ENCODE measurements at regions not wholly inside any gene's neighbourhood (a gene's known extent, or its start where the extent isn't known, plus 50 kb on each side); places are given as distances from the start of the nearest gene placed in this dataset.

DNA sequence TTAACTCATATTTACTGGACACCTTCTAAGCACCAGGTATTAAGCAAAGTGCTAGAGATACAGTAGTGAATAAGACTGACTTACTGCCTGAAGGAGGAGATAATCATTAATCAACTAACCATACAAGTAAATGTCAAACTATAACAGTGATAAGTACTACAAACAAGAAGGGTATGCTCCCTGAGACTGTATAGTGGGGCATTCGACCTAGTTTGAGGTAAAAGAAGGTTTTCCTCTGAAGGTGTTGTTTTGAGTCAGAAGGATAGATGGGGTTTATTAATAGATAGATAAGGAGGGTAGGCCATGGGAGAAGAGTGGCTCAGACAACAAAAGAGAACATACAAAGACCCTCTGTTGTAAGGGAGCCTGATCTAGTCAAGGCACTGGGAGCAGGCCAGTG lies 105.4 kb downstream of the DDIT4L start:
- no peak for DNase-seq (ENCODE audit: low read depth)

DNA sequence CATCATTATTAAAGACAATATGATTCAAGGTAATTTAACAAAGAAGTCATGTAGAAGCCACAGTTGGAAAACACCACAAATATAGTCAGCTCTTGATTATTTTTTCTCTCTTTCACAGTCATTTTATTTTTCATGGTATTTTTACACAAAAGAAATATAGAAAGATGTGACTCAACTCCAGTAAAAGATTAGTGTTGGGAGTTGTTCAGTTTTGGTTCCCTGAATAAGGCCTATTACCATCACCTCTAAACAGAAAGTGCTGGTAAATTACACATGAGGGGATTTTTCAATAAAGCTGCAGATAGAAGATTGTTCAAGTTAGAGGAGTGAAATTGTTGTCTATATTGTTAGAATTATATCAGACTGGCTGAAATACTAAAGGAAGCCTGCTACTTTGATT lies 107.0 kb downstream of the DDIT4L start:
- no peak for DNase-seq (ENCODE audit: low read depth)

DNA sequence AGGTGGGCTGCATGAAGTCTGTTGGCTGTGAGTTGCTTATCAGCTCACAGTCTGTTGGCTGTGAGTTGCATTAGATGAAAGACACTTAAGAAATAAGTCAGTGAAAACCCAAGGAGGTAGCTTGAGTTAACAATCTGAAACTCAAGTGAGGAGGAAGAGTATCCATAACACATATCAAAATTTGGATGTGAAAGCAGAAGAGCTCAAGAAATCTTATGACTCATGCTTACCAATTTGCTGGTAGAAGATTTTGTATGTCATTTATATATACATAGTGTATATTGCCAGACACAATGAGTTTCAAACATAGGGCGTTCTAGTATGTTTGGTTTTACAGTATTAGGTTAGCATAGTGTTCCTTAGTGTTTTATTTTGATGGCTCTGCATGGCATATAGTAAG lies 107.4 kb downstream of the DDIT4L start:
- DNase-seq (ENCODE audit: low read depth): no peak

DNA sequence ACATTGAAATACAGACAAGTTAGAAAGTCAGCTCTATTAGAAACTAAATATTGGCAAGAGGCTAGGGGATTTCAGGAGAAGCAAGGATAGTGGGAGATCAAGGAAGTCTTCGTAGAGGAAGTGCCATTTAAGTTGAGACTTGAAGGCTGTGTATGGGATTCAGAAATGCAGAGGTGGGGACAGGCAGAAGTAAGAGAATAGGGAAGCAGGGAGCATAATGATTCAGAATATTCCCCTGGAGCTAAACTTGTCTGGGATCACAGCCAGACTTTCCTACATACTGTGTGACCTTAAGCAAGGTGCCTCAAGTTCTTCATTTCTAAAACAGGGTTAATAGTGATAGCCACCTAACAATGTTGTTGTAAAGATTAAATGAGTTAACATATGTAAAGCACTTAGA lies 108.8 kb downstream of the DDIT4L start:
- DNase-seq (ENCODE audit: low read depth): no peak

DNA sequence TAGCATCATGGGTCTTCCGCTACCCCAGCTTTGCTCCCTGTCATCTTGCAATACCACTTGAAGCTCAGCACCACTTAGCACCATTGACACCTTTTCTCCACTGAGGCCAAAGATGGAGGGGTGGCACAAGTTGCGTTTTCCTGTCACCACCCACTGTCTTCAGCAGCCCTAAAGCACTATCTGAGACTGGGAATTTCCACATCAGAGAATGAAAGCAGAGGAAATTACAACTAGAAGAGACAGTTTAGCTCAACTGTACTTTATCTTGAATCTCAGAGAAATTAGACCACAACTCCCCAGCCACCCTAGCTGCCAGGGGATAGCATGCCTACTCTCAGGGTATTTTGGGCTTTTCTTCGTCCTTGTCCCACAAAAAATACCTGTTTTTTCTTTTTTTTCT lies 111.0 kb downstream of the DDIT4L start:
- no peak for DNase-seq (ENCODE audit: low read depth)

DNA sequence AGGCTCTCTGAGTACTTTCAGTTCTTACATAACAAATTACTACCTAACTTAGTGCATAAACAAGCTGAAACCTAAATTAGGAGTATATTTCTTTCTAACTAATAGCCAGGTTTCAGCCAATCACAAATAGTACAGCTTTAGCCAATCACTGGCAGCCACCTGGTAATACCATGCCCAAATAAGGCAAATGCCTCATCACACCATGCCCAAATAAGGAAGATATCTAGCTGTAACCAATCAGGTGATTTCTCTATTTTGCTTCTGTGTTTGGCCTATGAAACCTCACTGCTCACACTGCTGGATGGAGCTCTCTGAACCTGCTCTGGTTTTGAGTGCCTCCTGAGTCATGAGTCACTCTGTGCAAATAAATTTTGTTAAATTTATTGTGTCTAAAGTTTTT lies 113.5 kb downstream of the DDIT4L start:
- no peak for DNase-seq (ENCODE audit: low read depth)

DNA sequence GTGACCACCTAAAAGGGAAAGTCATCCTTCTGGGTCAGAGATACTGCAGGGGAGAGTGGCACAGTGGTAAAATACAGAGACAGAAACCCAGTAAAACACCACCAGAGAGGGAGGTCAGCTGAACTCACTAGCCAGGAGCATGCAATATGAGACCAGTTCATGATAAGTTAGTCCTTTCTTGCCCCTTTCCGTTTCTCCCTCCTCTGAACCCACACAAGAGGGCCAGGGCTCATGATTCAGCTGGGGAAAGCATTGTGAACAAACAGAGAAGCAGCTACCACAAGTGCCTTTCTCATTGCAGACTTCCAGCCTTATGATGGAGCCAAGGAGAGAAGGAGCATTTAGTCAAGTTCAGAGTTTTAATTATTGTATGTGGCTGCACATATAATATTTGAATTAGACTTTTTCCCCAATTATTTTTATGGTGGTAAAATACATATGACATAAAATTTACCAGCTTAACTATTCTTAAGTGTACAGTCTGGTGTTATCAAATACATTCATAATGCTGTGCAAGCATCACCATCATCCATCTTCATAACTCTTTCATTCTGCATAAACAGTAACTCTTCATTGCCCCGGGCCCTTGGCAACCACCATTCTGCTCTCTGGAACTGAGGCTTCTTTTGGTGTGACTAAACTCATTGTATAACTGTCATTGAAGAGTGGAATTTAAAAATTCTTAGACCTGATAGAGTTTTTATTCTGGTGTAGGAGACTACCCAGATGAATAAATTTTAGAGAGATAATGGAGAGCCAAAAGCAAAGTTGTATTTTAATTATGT lies 114.6 kb downstream of the DDIT4L start:
- no peak for DNase-seq (ENCODE audit: low read depth)

DNA sequence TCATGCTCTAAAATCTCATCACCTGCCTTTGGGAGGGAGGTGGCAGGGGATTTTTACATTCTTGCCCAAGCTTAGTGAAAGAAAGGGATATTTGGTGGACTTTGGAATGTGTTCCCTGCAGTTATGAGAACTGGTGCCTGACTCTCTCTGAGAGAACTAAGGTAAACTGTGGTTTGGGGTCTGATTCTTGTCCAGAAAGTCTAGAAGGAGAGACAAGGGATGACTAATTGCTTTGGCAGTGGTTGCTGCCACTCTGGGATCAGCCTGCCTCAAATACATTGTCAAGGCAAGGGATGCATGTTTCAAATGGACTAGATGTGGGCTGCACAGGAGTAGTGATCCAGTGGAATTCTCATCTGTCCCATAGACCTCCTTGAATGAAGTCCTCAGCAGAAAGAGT lies 115.2 kb downstream of the DDIT4L start:
- DNase-seq (ENCODE audit: low read depth): no peak

DNA sequence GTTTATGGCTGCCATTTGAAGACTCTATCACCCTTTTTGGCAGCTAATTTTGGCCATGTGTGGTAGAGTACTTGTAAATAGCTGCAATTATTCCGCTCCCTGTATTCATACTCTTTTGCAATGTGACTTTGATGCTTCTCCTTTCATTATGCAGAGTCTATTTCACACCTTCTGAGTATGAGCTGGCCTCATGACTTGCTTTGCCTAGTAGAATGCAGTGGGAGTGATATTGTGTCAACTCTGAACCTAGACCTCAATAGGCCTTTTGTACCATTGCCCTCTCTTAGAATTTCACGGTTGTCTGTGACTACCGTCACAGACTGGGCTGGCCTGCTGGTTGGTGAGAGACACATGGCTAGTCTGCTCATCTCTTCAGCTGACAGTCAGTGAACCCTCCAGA lies 118.8 kb downstream of the DDIT4L start:
- no peak for DNase-seq (ENCODE audit: low read depth)

DNA sequence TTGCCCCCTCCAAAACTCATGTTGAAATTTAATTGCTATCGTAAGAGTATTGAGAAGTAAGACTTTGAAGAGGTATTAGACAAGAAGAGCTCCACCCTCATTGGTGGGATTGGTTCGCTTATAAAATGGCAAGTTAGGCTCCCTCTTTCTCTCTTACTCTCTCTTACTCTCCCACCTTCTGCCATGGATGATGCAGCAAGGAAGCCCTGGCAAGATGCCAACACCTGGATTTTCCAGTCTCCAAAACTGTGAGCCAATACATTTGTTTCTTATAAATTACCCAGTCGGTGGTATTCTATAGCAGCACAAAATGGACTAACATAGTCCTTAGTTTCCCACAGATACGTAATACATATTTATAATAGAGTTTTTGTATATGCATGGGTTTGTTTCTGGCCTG lies 119.4 kb downstream of the DDIT4L start:
- DNase-seq (ENCODE audit: low read depth): no peak

DNA sequence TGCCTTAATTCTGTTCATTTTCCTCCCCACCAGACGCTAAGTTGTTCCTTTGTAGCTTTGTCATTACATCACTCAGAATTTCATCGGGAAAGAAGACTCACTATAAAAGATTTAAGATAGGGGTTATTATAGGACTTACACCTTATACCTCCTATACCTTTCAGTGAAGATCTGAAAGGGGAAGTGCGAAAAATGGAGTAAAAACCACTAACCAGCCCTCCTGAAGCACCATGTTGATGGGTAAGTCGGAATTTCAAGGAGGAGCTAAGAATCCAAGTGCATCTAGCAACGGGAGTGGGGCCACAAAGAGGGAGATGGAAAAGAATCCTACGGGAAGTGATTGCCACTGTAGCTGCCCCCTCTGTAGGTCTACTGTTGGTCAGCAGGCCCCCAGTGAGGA lies 119.1 kb upstream of the H2AZ1 start:
- no peak for DNase-seq (ENCODE audit: low read depth)

DNA sequence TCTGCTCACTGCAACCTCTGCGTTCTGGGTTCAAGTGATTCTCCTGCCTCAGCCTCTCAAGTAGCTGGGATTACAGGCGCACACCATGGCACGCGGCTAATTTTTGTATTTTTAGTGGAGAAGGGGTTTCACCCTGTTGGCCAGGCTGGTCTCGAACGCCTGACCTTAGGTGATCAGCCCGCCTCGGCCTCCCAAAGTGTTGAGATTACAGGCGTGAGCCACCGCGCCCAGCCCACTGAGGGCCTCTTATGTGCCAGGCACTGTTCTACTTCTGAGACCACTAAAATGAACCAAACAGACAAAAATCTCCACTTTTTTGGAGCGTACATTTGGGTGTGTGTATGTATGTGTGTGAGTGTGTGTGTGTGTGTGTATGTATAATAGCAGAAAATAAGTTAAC lies 117.2 kb upstream of the H2AZ1 start:
- DNase-seq (ENCODE audit: low read depth): no peak

DNA sequence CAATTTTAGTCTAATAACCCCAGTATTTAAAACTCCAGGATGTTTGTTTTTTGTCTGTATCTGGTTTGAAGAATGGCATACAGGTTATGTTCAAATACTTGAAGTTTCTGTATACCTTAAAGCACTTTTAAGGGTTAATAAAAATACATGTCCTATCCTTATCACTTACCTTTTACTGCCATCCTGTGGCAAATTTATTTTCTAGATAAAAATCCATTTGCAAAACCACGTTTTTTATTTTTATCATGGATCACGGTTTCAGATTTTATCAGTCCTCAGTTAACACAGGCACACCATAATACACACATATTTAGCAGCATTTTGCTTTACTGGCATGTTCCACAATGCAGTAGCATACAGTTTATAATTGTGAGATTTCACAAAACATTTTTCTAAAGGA lies 113.3 kb upstream of the H2AZ1 start:
- DNase-seq (ENCODE audit: low read depth): no peak

DNA sequence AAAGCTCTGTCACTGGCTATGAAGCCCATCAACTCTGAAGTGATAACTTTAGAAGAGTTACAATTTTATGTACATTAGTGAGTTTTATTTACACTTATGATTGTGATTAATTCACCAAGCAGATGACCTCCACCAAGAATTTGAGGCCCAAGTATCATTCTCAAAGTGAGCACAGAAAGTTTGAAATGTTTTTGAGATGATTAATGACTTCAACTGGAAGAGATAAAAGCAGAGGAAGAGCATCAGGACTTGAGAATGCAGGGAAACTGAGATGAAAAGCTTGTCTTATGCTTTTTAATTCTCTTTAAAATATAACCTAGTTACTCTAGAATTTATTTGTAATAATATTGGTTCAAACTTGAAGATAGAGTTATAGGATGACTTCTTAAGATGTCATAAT lies 112.8 kb upstream of the H2AZ1 start:
- no peak for DNase-seq (ENCODE audit: low read depth)

DNA sequence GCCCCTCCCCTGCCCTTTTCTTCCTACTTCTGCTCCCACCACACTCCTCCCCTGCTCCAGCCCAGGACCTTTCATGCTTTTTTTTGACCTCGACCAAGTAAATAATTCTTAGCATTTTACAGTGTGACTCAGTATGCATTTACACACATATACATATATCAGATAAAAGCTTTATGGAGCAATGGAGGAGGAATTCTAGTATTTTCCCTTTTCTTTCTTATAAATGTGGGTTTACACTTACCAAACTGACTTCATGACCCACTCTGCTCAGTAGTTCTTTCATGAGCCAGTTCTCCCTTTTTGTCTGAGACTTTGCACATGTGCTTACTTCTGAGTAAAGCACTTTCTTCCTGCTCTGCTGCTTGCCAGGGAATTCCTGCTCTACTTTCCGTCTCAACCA lies 111.8 kb upstream of the H2AZ1 start:
- no peak for DNase-seq (ENCODE audit: low read depth)

DNA sequence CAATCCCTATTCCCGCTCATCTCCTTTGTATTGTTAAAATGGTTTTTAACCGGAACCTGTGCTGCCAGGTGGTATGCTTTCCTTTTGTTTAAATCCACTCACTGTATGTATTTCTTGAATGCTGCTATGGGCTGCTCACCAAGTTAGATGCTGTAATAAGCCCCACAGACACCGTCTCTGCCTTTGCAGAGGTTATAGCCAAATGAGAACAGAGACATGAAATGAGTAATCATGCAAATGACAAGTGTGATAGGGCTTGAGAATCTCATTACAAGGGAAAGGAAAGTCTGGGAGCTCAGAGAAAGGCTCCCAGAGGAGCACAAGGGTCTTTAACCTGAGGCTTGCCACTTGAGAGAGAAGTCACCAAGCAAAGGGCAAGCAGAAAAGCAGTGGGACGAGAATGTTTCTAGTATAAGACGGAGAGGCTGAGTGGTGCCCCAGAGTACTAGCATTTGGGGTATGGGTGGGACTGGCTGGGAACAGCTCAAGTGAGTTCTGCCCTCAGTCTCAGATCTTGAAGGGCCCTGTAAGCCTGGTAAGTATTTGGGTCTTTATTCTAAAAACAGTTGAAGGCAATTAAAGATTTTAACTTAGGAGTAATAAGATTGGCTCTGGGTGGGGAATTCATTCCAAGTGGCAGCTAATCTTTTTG lies 110.8 kb upstream of the H2AZ1 start:
- DNase-seq (ENCODE audit: low read depth): no peak

DNA sequence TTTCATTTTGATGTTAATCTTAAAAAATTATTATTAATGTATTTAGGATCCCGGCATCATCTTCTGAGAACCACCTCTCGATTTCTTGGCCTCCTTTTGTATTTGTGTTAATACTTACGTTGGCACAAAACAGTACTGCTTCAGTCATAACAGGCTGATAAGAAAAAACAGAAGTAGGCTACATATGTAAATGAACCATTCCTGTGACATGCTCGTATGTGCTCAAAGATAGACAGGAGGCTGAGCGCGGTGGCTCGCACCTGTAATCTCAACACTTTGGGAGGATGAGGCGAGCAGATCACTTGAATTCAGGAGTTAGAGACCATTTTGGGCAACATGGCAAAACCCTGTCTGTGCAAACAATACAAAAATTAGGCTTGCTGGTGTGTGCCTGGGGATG lies 109.4 kb upstream of the H2AZ1 start:
- DNase-seq (ENCODE audit: low read depth): no peak

DNA sequence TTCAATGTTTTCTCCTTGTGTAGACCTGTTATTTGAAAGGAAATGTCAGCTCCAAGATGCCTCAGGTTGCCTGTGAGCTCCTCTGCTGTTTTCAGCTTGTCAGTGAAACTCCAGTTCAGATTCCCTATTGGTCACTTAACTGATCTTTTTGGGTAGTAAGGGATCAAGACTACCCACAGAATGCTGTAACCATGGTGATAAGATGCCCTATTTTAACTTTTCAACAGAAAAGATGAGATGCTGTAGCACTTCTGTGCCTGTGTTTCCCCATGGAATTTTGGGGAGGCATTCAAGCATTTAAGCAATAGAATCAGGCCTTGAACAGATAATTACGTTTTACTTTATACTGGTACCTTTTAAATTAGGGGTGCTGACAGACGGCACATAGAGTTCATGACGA lies 106.6 kb upstream of the H2AZ1 start:
- no peak for DNase-seq (ENCODE audit: low read depth)

DNA sequence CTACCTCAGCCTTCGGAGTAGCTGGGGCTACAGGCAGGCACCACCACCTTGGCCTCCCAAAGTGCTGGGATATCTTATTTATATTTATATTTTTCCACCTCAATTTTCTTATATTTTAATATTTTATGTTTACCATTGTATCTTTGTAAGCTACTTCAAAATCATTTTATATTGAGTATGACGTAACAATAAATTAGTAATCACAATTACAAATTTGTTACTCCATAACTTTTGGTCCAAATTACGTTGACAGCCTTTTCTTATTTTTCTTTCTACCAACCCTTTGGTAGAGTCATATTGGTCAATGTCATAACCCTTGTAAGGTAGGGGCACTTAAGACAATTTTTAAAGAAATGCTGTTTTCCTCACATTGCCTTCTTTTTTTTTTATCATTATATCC lies 104.0 kb upstream of the H2AZ1 start:
- no peak for DNase-seq (ENCODE audit: low read depth)

DNA sequence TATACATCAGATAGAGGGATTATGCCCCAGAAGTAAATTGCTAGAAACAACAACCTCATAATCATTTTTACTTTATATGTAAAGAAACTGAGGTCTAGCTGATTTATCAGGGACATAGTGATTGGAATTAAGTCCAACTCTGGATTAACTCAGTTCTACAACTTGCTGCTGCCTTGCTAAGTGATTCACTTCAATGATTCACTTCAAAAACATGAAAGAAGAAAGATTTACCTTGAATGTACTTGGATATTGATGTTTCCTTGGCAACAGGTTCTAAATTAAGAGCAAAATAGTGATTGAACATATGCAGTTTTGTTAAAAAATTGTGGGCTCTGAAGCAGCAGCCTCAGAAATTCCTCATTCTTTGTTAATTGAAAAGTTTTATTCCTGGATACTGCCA lies 99.8 kb upstream of the H2AZ1 start:
- DNase-seq (ENCODE audit: low read depth): no peak

DNA sequence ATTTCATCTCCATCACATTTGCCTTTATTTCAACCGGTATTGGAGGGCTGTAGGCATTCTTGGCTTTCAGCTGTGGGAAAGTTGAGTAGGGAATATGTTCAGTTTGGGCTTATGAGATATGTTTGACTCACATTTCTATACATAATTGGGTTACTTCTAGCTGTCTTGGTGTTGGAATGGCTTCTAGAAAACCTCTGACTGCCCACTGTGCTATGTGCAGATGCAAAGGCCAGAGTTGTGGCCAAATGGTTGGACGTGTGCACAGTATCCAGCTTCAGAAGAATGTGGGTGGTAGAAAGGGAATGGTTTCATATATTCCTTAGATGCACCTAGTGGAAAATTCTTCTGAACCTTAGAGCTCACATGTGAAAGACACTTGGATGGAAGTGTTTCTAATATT lies 92.6 kb upstream of the H2AZ1 start:
- no peak for DNase-seq (ENCODE audit: low read depth)

DNA sequence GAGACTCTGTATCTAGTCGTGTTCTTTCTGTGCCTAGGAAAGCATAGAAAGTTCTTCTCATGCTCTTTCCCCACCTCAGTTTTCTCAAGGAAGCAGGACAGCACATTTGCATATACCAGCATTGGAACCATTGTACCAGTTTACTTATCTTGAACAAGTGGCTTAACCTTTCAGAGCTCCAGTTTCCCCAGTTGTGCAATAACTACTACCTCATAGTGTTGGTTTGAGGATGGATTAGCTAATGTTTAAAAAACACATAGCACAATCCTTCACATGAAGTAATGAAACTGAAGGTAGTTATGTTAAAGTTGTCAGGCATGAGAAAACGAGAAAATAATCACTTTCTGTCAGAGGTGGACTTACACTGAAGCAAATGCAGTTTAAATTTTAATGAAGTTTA lies 92.2 kb upstream of the H2AZ1 start:
- DNase-seq (ENCODE audit: low read depth): no peak

DNA sequence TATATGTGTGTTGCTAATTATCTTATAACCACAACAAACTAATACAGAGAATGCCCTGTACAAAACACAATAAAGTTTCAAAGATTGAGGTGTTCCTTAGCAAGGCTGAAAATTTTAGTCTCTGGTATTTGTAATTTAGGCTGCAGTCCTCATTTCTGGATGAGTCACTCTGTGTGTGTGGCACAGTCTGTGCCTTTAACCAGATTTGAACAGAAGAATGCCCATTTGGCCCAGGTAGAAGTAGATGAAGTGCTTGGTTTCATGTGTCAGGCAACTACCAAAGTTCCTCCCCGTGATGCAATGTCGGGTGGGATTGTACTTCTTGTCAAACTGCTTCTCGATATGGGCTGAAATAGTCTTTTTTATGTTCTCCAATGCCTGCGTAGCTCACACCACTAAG lies 91.6 kb upstream of the H2AZ1 start:
- no peak for DNase-seq (ENCODE audit: low read depth)

DNA sequence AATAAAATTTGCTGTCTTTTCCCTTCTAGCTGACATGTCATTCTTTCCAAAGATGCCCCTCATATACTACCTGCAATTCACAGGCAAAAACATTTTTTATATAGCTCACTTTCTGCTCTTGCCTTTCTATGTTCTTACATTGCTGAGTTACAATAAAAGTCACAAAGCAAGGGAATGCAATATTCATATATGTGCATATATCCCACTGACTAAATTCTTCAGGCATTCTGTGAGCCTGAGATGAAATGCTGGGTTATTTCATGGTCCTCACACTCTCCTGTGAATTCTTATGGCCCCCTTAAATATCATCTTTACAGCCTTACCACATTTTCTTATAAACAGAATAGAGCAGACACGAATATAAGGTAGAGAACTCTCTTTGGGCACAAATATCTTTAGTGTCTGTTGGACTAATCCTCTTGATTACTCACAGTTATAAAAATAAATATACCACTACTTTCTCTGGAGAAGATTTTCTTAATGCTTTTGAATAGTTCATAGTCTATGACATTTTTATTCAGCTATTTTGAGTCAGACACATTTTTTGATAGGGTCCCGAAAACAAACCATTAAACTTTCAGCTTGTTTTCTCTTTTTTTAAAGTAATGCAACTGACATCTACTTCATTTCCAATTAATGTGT lies 84.1 kb upstream of the H2AZ1 start:
- DNase-seq (ENCODE audit: low read depth): no peak

All from stimulated activated CD8-positive, alpha-beta memory T cell treated with anti-CD3 and anti-CD28 coated beads, Interleukin-7, amount 100 ng/mL, for 24 hours (primary cell).